Trophoblast cell (in vitro differentiated cells and primary cell): ENCODE measurements at regions not wholly inside any gene's neighbourhood (a gene's known extent, or its start where the extent isn't known, plus 50 kb on each side); places are given as distances from the start of the nearest gene placed in this dataset.

Source experiments
- DNase-seq, 2 donors: peaks; one replicate each; pipeline ENCODE4 v3.0.0-alpha.2; 2016
- H2AFZ ChIP-seq: 2 replicates; pipeline ENCODE4 v1.6.1; 2013; ENCODE audit warnings: low read length, moderate library complexity, mild to moderate bottlenecking; ENCODE audit not compliant: insufficient read depth, poor library complexity
- H2AK5ac ChIP-seq: 2 replicates; pipeline ENCODE4 v1.6.1; 2013; ENCODE audit warnings: mild to moderate bottlenecking, low read length
- H2BK120ac ChIP-seq: 2 replicates; pipeline ENCODE4 v1.6.1; 2013; ENCODE audit warnings: low read length, mild to moderate bottlenecking, moderate library complexity; ENCODE audit not compliant: insufficient read depth, poor library complexity
- H2BK12ac ChIP-seq: 2 replicates; pipeline ENCODE4 v1.6.1; 2013; ENCODE audit warnings: mild to moderate bottlenecking, low read length, moderate library complexity
- H2BK5ac ChIP-seq: 2 replicates; pipeline ENCODE4 v1.6.1; 2013; ENCODE audit warnings: low read length, low read depth, moderate library complexity, mild to moderate bottlenecking; ENCODE audit not compliant: poor library complexity
- H3K14ac ChIP-seq: 2 replicates; pipeline ENCODE4 v1.6.1; 2013; ENCODE audit warnings: mild to moderate bottlenecking, low read length
- H3K18ac ChIP-seq: 2 replicates; pipeline ENCODE4 v1.6.1; 2013; ENCODE audit warnings: mild to moderate bottlenecking, low read length
- H3K23ac ChIP-seq: 2 replicates; pipeline ENCODE4 v1.6.1; 2013; ENCODE audit warnings: low read length
- H3K27ac ChIP-seq: 2 replicates; pipeline ENCODE4 v1.5.1; 2013; ENCODE audit warnings: low read depth, mild to moderate bottlenecking, inconsistent platforms, low read length, moderate library complexity
- H3K27me3 ChIP-seq: 2 replicates; pipeline ENCODE4 v1.6.1; 2013; ENCODE audit warnings: inconsistent platforms, mild to moderate bottlenecking, low read length, moderate library complexity; ENCODE audit not compliant: insufficient read depth
- H3K36me3 ChIP-seq, 2 experiments: 1 replicate in 1 of 2; 2 replicates in 1 of 2; pipeline ENCODE4 v1.6.1; 2013; ENCODE audit warnings: low read length in 2 of 2, mild to moderate bottlenecking in 2 of 2, moderate library complexity in 1 of 2; ENCODE audit not compliant: insufficient read depth in 2 of 2, control insufficient read depth in 1 of 2
- H3K4ac ChIP-seq: 2 replicates; pipeline ENCODE4 v1.6.1; 2013; ENCODE audit warnings: low read depth, mild to moderate bottlenecking, low read length, moderate library complexity
- H3K4me1 ChIP-seq, 2 experiments: 1 replicate in 1 of 2; 2 replicates in 1 of 2; pipeline ENCODE4 v1.6.1; 2013; ENCODE audit warnings: low read length in 2 of 2, mild to moderate bottlenecking in 2 of 2, moderate library complexity in 1 of 2; ENCODE audit not compliant: insufficient read depth in 2 of 2, control insufficient read depth in 1 of 2
- H3K4me2 ChIP-seq: 2 replicates; pipeline ENCODE4 v1.6.1; 2013; ENCODE audit warnings: inconsistent platforms, mild to moderate bottlenecking, low read length, moderate library complexity
- H3K4me3 ChIP-seq: 2 replicates; pipeline ENCODE4 v1.5.1; 2013; ENCODE audit warnings: mild to moderate bottlenecking, low read depth, low read length, inconsistent platforms
- H3K79me1 ChIP-seq: one replicate; pipeline ENCODE4 v1.6.1; 2013; ENCODE audit warnings: low read length
- H3K79me2 ChIP-seq: 2 replicates; pipeline ENCODE4 v1.6.1; 2013; ENCODE audit warnings: low read length, mild to moderate bottlenecking; ENCODE audit not compliant: control insufficient read depth, insufficient read depth, poor library complexity
- H3K9ac ChIP-seq: 2 replicates; pipeline ENCODE4 v1.6.1; 2013; ENCODE audit warnings: mild to moderate bottlenecking, low read length
- H3K9me3 ChIP-seq: 2 replicates; pipeline ENCODE4 v1.6.1; 2013; ENCODE audit warnings: low read depth, mild to moderate bottlenecking, control low read depth, inconsistent platforms, low read length; ENCODE audit not compliant: insufficient read depth
- H4K12ac ChIP-seq: 2 replicates; pipeline ENCODE4 v1.6.1; 2013; ENCODE audit warnings: low read depth, mild to moderate bottlenecking, low read length, moderate library complexity
- H4K8ac ChIP-seq: 2 replicates; pipeline ENCODE4 v1.6.1; 2013; ENCODE audit warnings: low read depth, mild to moderate bottlenecking, low read length, moderate library complexity
- H4K91ac ChIP-seq: one replicate; pipeline ENCODE4 v1.6.1; 2013; ENCODE audit warnings: low read depth, mild to moderate bottlenecking, low read length, moderate library complexity
- WGBS: extraction: QIAGEN DNeasy Blood & Tissue Kit; methylation state at CpG from one replicate; pipeline ENCODE4 v1.1.7; 2013; ENCODE audit warnings: missing lambda C conversion rate; ENCODE audit not compliant: insufficient read length, insufficient coverage; ENCODE audit errors: extremely low coverage; 5-methylcytosine and 5-hydroxymethylcytosine counted together

DNA sequence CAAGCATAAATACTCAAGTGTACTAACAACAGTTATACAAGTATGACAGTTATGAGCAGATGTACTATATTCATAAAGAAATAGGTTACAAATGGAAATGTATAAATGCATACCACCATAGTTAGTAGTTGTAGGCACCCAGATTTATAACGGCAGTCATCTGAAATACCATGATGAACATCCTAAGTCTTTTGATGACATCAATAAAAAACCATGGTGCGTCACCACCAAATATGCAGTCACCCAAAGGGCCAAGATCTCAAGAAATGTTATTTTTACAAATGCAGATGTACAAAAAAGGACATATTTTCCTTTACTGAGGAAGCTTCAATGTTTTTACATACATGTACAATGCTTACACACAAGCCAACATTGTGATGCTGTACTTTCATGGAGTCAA lies 70.8 kb upstream of the XPA start:
- no peak overlapping the region for H2AK5ac ChIP-seq
- no peak overlapping the region for H2AFZ ChIP-seq
- H3K4me3 ChIP-seq, result no peak overlapping the region
- H3K14ac ChIP-seq, result no peak overlapping the region
- no peaks in the 10 kb centered on the region for H3K9me3 ChIP-seq
- H3K4me2 ChIP-seq, result no peak overlapping the region
- H2BK5ac ChIP-seq, result no peak overlapping the region
- H2BK12ac ChIP-seq, result no peak overlapping the region
- no CpG with 5 or more reads among the region's 2 CpGs for WGBS
- no peaks in the 10 kb centered on the region for H3K27me3 ChIP-seq
- no peak overlapping the region for H3K23ac ChIP-seq
- no peak overlapping the region for H4K91ac ChIP-seq
- H3K4me1 ChIP-seq, result peaks cover 0 to 2% of the 10 kb centered on the region in 2 experiments
- no peaks in the 10 kb centered on the region for H3K79me2 ChIP-seq
- H3K36me3 ChIP-seq, result no peaks in the 10 kb centered on the region
- no peak overlapping the region for H3K4ac ChIP-seq
- no peak overlapping the region for H4K12ac ChIP-seq
- no peak overlapping the region for H3K9ac ChIP-seq
- H3K18ac ChIP-seq, result no peak overlapping the region
- no peak for DNase-seq
- H2BK120ac ChIP-seq, result no peak overlapping the region
- no peak overlapping the region for H3K27ac ChIP-seq
- H4K8ac ChIP-seq, result no peak overlapping the region
- H3K79me1 ChIP-seq, result no peaks in the 10 kb centered on the region

DNA sequence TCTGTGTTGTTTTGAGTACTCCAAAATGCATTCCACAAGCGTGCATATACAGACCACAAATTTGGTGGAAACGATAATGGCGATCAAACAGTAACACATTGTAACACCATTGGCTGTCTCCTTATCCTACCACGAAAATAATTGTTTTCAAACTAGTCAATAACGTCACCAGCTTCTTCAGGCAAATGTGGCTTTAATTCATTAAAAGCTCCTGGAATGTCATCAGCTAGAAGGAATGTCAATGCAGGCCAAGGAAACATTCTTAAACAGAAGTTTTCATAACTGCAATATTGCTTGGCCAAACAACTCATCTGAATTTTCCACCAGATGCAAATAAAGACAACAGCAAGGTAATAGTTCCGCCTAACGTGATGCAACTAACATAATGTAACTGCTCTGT lies 71.6 kb upstream of the XPA start:
- Histone ChIP-seq H2BK5ac (no peak overlapping the region), H3K27me3 (no peaks in the 10 kb centered on the region), H3K79me2 (no peaks in the 10 kb centered on the region), H3K14ac (no peak overlapping the region), H3K4ac (no peak overlapping the region), H3K36me3 (no peaks in the 10 kb centered on the region), H3K79me1 (no peaks in the 10 kb centered on the region), H3K27ac (no peak overlapping the region), H4K8ac (no peak overlapping the region), H2AK5ac (no peak overlapping the region), H4K91ac (no peak overlapping the region), H3K4me3 (no peak overlapping the region), H3K4me2 (no peak overlapping the region), H2BK12ac (no peak overlapping the region), H3K9me3 (no peaks in the 10 kb centered on the region), H2BK120ac (no peak overlapping the region), H2AFZ (no peak overlapping the region), H4K12ac (no peak overlapping the region), H3K18ac (no peak overlapping the region), H3K9ac (no peak overlapping the region), H3K23ac (no peak overlapping the region), H3K4me1 (peaks cover 0 to 2% of the 10 kb centered on the region in 2 experiments)
- no CpG with 5 or more reads among the region's 7 CpGs for WGBS
- no peak for DNase-seq

- Histone ChIP-seq H3K4me3 (no peak overlapping the region), H4K8ac (no peak overlapping the region), H2BK5ac (no peak overlapping the region), H3K36me3 (no peaks in the 10 kb centered on the region), H3K14ac (no peak overlapping the region), H3K79me2 (no peaks in the 10 kb centered on the region), H3K23ac (no peak overlapping the region), H3K27ac (no peak overlapping the region), H4K12ac (no peak overlapping the region), H2AFZ (no peak overlapping the region), H3K18ac (no peak overlapping the region), H2BK120ac (no peak overlapping the region), H4K91ac (no peak overlapping the region), H3K27me3 (no peaks in the 10 kb centered on the region), H3K9ac (no peak overlapping the region), H2AK5ac (no peak overlapping the region), H3K4ac (no peak overlapping the region), H2BK12ac (no peak overlapping the region), H3K9me3 (no peaks in the 10 kb centered on the region), H3K4me2 (no peak overlapping the region), H3K4me1 (peaks cover 0 to 2% of the 10 kb centered on the region in 2 experiments), H3K79me1 (no peaks in the 10 kb centered on the region)
- no peak for DNase-seq
- WGBS, result no CpG with 5 or more reads among the region's 5 CpGs
Observed at GRCh38 chr9:97769208-97769607, 72.1 kb upstream of the XPA start.

- Histone ChIP-seq H4K91ac (no peak overlapping the region), H2BK12ac (no peak overlapping the region), H3K14ac (no peak overlapping the region), H4K8ac (no peak overlapping the region), H3K79me2 (no peaks in the 10 kb centered on the region), H3K18ac (no peak overlapping the region), H2AFZ (no peak overlapping the region), H3K79me1 (no peaks in the 10 kb centered on the region), H3K4me3 (no peak overlapping the region), H2BK5ac (no peak overlapping the region), H3K27me3 (no peaks in the 10 kb centered on the region), H3K27ac (no peak overlapping the region), H3K4ac (no peak overlapping the region), H2AK5ac (no peak overlapping the region), H4K12ac (no peak overlapping the region), H3K4me1 (peaks cover 0 to 2% of the 10 kb centered on the region in 2 experiments), H3K23ac (no peak overlapping the region), H3K9me3 (no peaks in the 10 kb centered on the region), H2BK120ac (no peak overlapping the region), H3K4me2 (no peak overlapping the region), H3K9ac (no peak overlapping the region), H3K36me3 (no peaks in the 10 kb centered on the region)
- DNase-seq, result no peak
- no CpG with 5 or more reads among the region's 1 CpG for WGBS
Observed at GRCh38 chr9:97770808-97771372, 73.8 kb upstream of the XPA start.
